Uterus (tissue), 3 donors: ENCODE measurements at regions not wholly inside any gene's neighbourhood (a gene's known extent, or its start where the extent isn't known, plus 50 kb on each side); places are given as distances from the start of the nearest gene placed in this dataset.

Experiments used
- DNase-seq, 2 donors: peaks; one replicate each; pipeline ENCODE4 v3.0.0-alpha.2; 2019 to 2020
- H3K27ac ChIP-seq, 2 donors: fragments of 200-600 bp; sonication (generic); 1 replicate in 1 of 2; 2 replicates in 1 of 2; pipeline ENCODE4 v1.5.1; 2016 to 2018
- H3K27me3 ChIP-seq, 2 donors: fragments of 200-600 bp; sonication (generic); one replicate each; pipeline ENCODE4 v1.5.1; 2018 to 2019; ENCODE audit warnings: control low read depth in 1 of 2
- H3K36me3 ChIP-seq, 2 donors: fragments of 200-600 bp; sonication (generic); one replicate each; pipeline ENCODE4 v1.5.1; 2019; ENCODE audit warnings: control low read depth in 1 of 2
- H3K4me1 ChIP-seq, 2 donors: fragments of 200-600 bp; sonication (generic); one replicate each; pipeline ENCODE4 v1.5.1; 2018 to 2019; ENCODE audit warnings: control low read depth in 1 of 2
- H3K4me3 ChIP-seq, 2 donors: fragments of 200-600 bp; sonication (generic); 1 replicate in 1 of 2; 2 replicates in 1 of 2; pipeline ENCODE4 v1.5.1; 2018 to 2019; ENCODE audit warnings: mild to moderate bottlenecking in 1 of 2
- H3K9me3 ChIP-seq, 2 donors: fragments of 200-600 bp; sonication (generic); one replicate each; pipeline ENCODE4 v1.5.1; 2019; ENCODE audit warnings: control low read depth in 1 of 2
- POLR2A ChIP-seq, 2 donors: fragments of 450-650 bp; IDR thresholded peaks; one replicate each; pipeline ENCODE4 v1.6.1; 2016; ENCODE audit warnings: antibody characterized with exemption in 2 of 2, mild to moderate bottlenecking in 1 of 2, moderate library complexity in 1 of 2
- intact Hi-C: fragments of 100-400 bp; cut with DNase I; formaldehyde crosslinking; loops from one replicate; pipeline ENCODE4 v1.15.1; 2023; ENCODE audit warnings: low total_unique reads
- TF ChIP-seq, protein P1 (sequence below), 4 experiments: fragments of 200-600 bp in 2 of 4; fragments of 450-650 bp in 2 of 4; sonication (generic) in 2 of 4; IDR thresholded peaks; one replicate each; pipeline ENCODE4 v1.5.1; 2016 to 2019; ENCODE audit warnings: antibody characterized with exemption in 4 of 4, mild to moderate bottlenecking in 2 of 4, moderate library complexity in 1 of 4
- donor health status: DM: yes; HTN: yes; CAD: no.

DNA sequence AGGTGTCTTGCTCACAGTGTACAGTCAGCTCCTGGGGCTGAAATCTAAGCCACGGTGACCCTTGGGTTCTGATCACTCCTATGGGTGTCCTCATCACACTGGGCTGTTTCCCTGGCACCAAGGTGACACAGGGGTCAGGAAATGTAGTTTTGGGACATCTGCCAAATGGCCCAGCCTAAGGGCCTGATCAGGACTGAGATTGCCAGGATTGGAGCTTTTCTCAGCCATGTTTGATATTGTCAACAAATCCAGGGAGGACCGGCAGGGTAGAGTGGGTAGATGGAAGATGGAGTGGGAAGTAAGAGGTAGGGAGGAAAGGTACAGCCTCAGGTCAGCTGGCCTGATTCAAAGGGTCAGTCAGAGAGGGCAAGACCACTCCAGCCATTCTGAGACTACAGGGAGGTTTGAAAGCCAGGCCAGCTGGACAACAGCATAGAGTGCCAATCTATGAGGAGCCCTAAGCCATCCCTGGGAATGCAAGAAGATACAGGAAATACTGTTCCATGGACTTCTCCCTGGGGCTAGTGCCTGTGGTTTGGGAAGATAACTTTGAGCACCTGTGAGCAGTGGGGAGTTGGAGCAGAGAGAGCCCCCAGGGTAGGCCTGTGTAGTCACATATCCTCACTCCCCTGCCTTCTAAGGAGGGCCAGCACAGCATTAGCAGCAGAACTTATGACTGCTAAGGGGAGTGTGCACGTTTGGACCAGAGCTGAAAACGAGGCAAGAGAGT lies 377.3 kb upstream of the ZMIZ1 start:
- Histone ChIP-seq H3K27ac (no peak overlapping the region), H3K36me3 (no peaks in the 10 kb centered on the region), H3K9me3 (no peaks in the 10 kb centered on the region), H3K4me1 (no peaks in the 10 kb centered on the region), H3K27me3 (no peaks in the 10 kb centered on the region), H3K4me3 (no peak overlapping the region)
- TF ChIP-seq, protein P1, sequence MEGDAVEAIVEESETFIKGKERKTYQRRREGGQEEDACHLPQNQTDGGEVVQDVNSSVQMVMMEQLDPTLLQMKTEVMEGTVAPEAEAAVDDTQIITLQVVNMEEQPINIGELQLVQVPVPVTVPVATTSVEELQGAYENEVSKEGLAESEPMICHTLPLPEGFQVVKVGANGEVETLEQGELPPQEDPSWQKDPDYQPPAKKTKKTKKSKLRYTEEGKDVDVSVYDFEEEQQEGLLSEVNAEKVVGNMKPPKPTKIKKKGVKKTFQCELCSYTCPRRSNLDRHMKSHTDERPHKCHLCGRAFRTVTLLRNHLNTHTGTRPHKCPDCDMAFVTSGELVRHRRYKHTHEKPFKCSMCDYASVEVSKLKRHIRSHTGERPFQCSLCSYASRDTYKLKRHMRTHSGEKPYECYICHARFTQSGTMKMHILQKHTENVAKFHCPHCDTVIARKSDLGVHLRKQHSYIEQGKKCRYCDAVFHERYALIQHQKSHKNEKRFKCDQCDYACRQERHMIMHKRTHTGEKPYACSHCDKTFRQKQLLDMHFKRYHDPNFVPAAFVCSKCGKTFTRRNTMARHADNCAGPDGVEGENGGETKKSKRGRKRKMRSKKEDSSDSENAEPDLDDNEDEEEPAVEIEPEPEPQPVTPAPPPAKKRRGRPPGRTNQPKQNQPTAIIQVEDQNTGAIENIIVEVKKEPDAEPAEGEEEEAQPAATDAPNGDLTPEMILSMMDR (IDR thresholded peaks at IDR 0.05) = no peak
- no peak for TF ChIP-seq POLR2A (IDR thresholded peaks at IDR 0.05)
- DNase-seq = no peak
- intact Hi-C loops = no loop called here

DNA sequence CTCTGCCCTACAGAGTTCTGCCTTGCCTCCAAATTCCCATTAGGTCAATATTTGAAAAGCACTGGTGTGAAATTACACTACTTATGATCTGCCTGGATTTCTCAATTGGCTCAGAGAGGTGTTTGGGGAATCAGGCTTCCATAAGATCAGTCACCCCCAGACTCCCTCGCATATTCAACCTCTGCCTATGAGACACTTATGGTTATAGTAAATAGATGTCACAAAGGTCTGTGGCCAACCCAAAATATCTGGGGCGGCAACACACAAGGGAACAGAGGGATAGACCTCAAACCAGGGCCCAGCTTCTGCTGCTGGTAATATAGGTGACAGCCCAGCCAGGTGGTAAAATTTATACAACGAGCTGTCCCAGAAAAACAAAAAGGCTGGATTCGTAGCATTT lies 376.7 kb upstream of the ZMIZ1 start:
- no peaks in the 10 kb centered on the region for H3K4me1 ChIP-seq
- DNase-seq = no peak
- intact Hi-C loops = no loop called here
- TF ChIP-seq, protein P1 (IDR thresholded peaks at IDR 0.05) = no peak
- TF ChIP-seq POLR2A (IDR thresholded peaks at IDR 0.05) = no peak
- H3K4me3 ChIP-seq = no peak overlapping the region
- no peaks in the 10 kb centered on the region for H3K36me3 ChIP-seq
- no peaks in the 10 kb centered on the region for H3K27me3 ChIP-seq
- H3K9me3 ChIP-seq = no peaks in the 10 kb centered on the region
- H3K27ac ChIP-seq = no peak overlapping the region

DNA sequence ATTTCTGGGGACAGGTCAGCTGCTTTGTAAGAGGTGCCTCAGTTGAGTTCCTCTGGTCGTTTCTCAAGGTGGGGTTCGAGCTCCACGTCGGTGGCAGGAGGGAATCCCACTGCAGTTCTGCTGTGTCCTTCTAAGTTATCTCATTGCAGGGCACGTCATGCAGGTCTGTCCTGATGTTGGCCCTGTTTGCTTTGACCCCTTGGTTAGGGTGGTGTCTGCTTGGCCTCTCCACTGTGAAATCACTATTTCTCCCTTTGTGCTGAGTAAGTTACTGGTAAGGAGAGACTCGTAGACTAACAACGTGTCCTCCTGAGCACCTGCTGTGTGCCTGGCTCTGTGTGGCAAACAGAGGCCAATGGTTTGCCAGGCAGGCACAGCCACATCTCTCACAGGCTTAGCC lies 372.9 kb upstream of the ZMIZ1 start:
- Histone ChIP-seq H3K9me3 (no peaks in the 10 kb centered on the region), H3K27ac (no peak overlapping the region), H3K27me3 (no peaks in the 10 kb centered on the region), H3K4me3 (no peak overlapping the region), H3K4me1 (no peaks in the 10 kb centered on the region), H3K36me3 (no peaks in the 10 kb centered on the region)
- intact Hi-C loops = no loop called here
- DNase-seq = no peak
- TF ChIP-seq, protein P1 (IDR thresholded peaks at IDR 0.05) = no peak

DNA sequence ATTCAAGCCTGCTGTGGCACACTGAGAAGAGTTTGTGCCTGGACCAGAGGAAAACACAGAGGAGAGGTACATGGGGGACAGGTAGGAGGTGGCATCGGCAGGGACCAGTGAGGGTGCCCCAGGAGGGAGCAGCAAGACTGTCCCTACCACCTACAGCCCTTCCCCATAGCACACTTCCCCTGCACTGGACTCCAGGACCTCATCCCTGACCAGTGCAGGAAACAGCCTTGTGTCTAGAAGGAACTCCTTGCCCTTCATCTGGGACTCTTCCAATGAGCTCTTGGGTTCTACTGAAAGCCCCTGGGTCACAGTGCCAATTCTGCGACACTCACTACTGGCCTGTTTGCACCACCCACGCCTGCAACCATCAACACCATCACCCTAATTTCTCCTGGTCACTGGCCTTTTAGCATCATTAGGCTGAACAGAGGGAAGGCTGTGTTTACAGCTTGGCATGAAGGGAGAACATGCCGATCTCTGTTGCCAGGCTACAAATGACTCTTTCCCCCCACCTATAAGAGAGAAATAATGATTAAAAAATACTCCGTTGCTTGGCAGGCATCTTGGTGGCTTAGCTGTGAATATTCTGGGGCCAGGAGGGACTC lies 371.9 kb upstream of the ZMIZ1 start:
- Histone ChIP-seq H3K9me3 (no peaks in the 10 kb centered on the region), H3K27ac (no peak overlapping the region), H3K4me3 (no peak overlapping the region), H3K4me1 (no peaks in the 10 kb centered on the region), H3K27me3 (no peaks in the 10 kb centered on the region), H3K36me3 (no peaks in the 10 kb centered on the region)
- no peak for TF ChIP-seq POLR2A (IDR thresholded peaks at IDR 0.05)
- TF ChIP-seq, protein P1 (IDR thresholded peaks at IDR 0.05) = no peak
- DNase-seq = no peak
- intact Hi-C loops = no loop called here

DNA sequence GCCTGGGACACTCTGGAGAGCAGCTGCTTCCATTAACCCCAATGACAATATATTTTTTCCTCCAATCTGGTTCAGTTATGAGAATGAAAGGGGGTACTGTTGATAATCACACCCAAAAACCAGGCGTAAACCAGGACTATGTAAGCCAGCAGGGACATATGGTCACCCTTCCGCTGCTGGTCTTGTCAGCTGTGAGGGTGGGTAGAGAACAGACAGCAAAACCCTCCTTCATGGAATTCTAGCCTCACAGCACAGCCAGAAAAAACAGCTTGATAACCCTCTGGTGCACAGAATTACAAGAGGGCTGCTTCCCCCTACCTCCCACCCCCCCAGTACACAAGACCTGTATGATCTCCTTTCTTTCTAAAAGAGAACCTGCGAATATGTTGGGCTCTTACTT lies 368.8 kb upstream of the ZMIZ1 start:
- no peak overlapping the region for H3K27ac ChIP-seq
- no peaks in the 10 kb centered on the region for H3K27me3 ChIP-seq
- H3K9me3 ChIP-seq = no peaks in the 10 kb centered on the region
- TF ChIP-seq, protein P1 (IDR thresholded peaks at IDR 0.05) = no peak
- TF ChIP-seq POLR2A (IDR thresholded peaks at IDR 0.05) = no peak
- no peak for DNase-seq
- H3K4me1 ChIP-seq = no peaks in the 10 kb centered on the region
- intact Hi-C loops = no loop called here
- H3K36me3 ChIP-seq = no peaks in the 10 kb centered on the region
- H3K4me3 ChIP-seq = no peak overlapping the region
